Left renal cortex interstitium (tissue), 4 donors: ENCODE measurements at regions not wholly inside any gene's neighbourhood (a gene's known extent, or its start where the extent isn't known, plus 50 kb on each side); places are given as distances from the start of the nearest gene placed in this dataset.
A peak's percentile ranks its signal among the peaks of the same experiment; 100 is the strongest.

ENCODE experiments used
- DNase-seq, 4 donors: peaks; one replicate each; pipeline ENCODE4 v3.0.0-alpha.2; 2013; ENCODE audit warnings: low read depth in 4 of 4, low spot score in 2 of 4, missing footprints in 1 of 4

- DNase-seq: no peak
Observed at GRCh38 chr11:32161293-32161692, 70.4 kb downstream of the RCN1 start.

GRCh38 chr11:32162351-32162750 is 71.5 kb downstream of the RCN1 start:
- DNase-seq: no peak

GRCh38 chr11:32162906-32163305 is 72.0 kb downstream of the RCN1 start:
- no peak for DNase-seq

- DNase-seq: no peak
Observed at GRCh38 chr11:32163557-32163956, 72.7 kb downstream of the RCN1 start.

GRCh38 chr11:32164836-32165235 is 74.0 kb downstream of the RCN1 start:
- DNase-seq: no peak

GRCh38 chr11:32168924-32169323 is 78.0 kb downstream of the RCN1 start:
- no peak for DNase-seq

- no peak for DNase-seq
Observed at GRCh38 chr11:32171445-32171844, 80.6 kb downstream of the RCN1 start.

GRCh38 chr11:32172041-32172847 is 81.4 kb downstream of the RCN1 start:
- DNase-seq: no peak

- peak in 2 of 4 donors; percentile 41 to 45 for DNase-seq
Observed at GRCh38 chr11:32172848-32173834, 82.3 kb downstream of the RCN1 start.

GRCh38 chr11:32173977-32174376 is 83.1 kb downstream of the RCN1 start:
- DNase-seq: no peak

GRCh38 chr11:32176223-32176934 is 85.5 kb downstream of the RCN1 start:
- peak in 3 of 4 donors; percentile 54 to 77 (median 65) for DNase-seq

- no peak for DNase-seq
Observed at GRCh38 chr11:32178692-32179091, 87.8 kb downstream of the RCN1 start.

- DNase-seq: no peak
Observed at GRCh38 chr11:32183512-32183911, 92.6 kb downstream of the RCN1 start.

- no peak for DNase-seq
Observed at GRCh38 chr11:32184041-32184722, 93.3 kb downstream of the RCN1 start.

GRCh38 chr11:32184723-32185376 is 94.0 kb downstream of the RCN1 start:
- no peak for DNase-seq

GRCh38 chr11:32186118-32186517 is 95.2 kb downstream of the RCN1 start:
- no peak for DNase-seq

GRCh38 chr11:32187111-32187510 is 96.2 kb downstream of the RCN1 start:
- DNase-seq: no peak

GRCh38 chr11:32188785-32189184 is 97.9 kb downstream of the RCN1 start:
- DNase-seq: no peak

GRCh38 chr11:32196137-32196536 is 105.3 kb downstream of the RCN1 start:
- no peak for DNase-seq

GRCh38 chr11:32198053-32198452 is 107.2 kb downstream of the RCN1 start:
- no peak for DNase-seq
